WTC11 (cell line): ENCODE measurements at regions not wholly inside any gene's neighbourhood (a gene's known extent, or its start where the extent isn't known, plus 50 kb on each side); places are given as distances from the start of the nearest gene placed in this dataset.

Source experiments
- ATAC-seq: fragments of 200-7000 bp; cut with Tn5 transposase; 2 replicates; pipeline ENCODE4 v1.10.0; 2021; ENCODE audit warnings: mild to moderate bottlenecking, moderate library complexity
- CTCF ChIA-PET: fragments of 300-600 bp; sonication (Branson Sonifier 250); formaldehyde crosslinking; loops from one replicate; lab custom pipeline; 2021; ENCODE audit warnings: antibody characterized with exemption; lab: Charles Lee
- POLR2A ChIA-PET: fragments of 350-600 bp; sonication (Branson Sonifier 250); formaldehyde crosslinking; loops from one replicate; lab custom pipeline; 2021; ENCODE audit warnings: antibody characterized with exemption; lab: Charles Lee
- DNase-seq: peaks from one replicate; pipeline ENCODE4 v3.0.0; 2021; ENCODE audit warnings: low spot score
- H3K27ac Mint-ChIP-seq: 2 replicates; pipeline ENCODE4 v1.8.0; 2021; ENCODE audit warnings: mixed read lengths
- H3K27me3 Mint-ChIP-seq: 2 replicates; pipeline ENCODE4 v1.8.0; 2021; ENCODE audit warnings: low read depth, mild to moderate bottlenecking, moderate library complexity, mixed read lengths
- H3K36me3 Mint-ChIP-seq: 2 replicates; pipeline ENCODE4 v1.8.0; 2021; ENCODE audit warnings: mixed read lengths
- H3K4me1 Mint-ChIP-seq: 2 replicates; pipeline ENCODE4 v1.8.0; 2022; ENCODE audit warnings: mixed read lengths
- H3K4me3 Mint-ChIP-seq: 2 replicates; pipeline ENCODE4 v1.8.0; 2021; ENCODE audit warnings: mild to moderate bottlenecking, moderate library complexity, mixed read lengths
- H3K9me3 Mint-ChIP-seq: 2 replicates; pipeline ENCODE4 v1.8.0; 2021; ENCODE audit warnings: mixed read lengths
- ARID4B ChIP-seq: sonication (generic); formaldehyde crosslinking; IDR thresholded peaks from 2 replicates; pipeline ENCODE4 v1.8.0; 2023; ENCODE audit warnings: missing genetic modification reagents, mild to moderate bottlenecking, borderline replicate concordance
- ATF6 ChIP-seq: sonication (generic); formaldehyde crosslinking; IDR thresholded peaks from 2 replicates; pipeline ENCODE4 v1.8.1; 2023; ENCODE audit warnings: mild to moderate bottlenecking, missing genetic modification reagents
- CREM ChIP-seq: sonication (generic); formaldehyde crosslinking; IDR thresholded peaks from 2 replicates; pipeline ENCODE4 v1.8.1; 2022; ENCODE audit warnings: mild to moderate bottlenecking, missing genetic modification reagents, moderate library complexity
- E2F5 ChIP-seq: sonication (generic); formaldehyde crosslinking; IDR thresholded peaks from 2 replicates; pipeline ENCODE4 v1.8.1; 2022; ENCODE audit warnings: mild to moderate bottlenecking, moderate library complexity, missing genetic modification reagents
- NR2C2 ChIP-seq: sonication (generic); formaldehyde crosslinking; IDR thresholded peaks from 2 replicates; pipeline ENCODE4 v1.8.0; 2022; ENCODE audit warnings: mild to moderate bottlenecking, missing genetic modification reagents
- TCF7 ChIP-seq: sonication (generic); formaldehyde crosslinking; IDR thresholded peaks from 2 replicates; pipeline ENCODE4 v1.8.0; 2022; ENCODE audit warnings: mild to moderate bottlenecking, low read depth, missing genetic modification reagents, moderate library complexity
- ZBTB43 ChIP-seq: sonication (generic); formaldehyde crosslinking; IDR thresholded peaks from 2 replicates; pipeline ENCODE4 v1.8.1; 2023; ENCODE audit warnings: mild to moderate bottlenecking, missing genetic modification reagents
- ZNF396 ChIP-seq: fragments of 250-450 bp; sonication (Bioruptor Pico); IDR thresholded peaks from 2 replicates; pipeline ENCODE4 v1.8.0; 2021; ENCODE audit warnings: mild to moderate bottlenecking, moderate library complexity, borderline replicate concordance
- TF ChIP-seq, protein P1 (sequence below): sonication (generic); formaldehyde crosslinking; IDR thresholded peaks from 2 replicates; pipeline ENCODE4 v1.8.1; 2023; ENCODE audit warnings: mild to moderate bottlenecking, missing genetic modification reagents, borderline replicate concordance
- TF ChIP-seq, protein P2 (sequence below): fragments of 200-600 bp; IDR thresholded peaks from 2 replicates; pipeline ENCODE4 v1.8.0; 2022; ENCODE audit warnings: antibody characterized with exemption
- TF ChIP-seq, protein P3 (sequence below): sonication (generic); formaldehyde crosslinking; IDR thresholded peaks from 2 replicates; pipeline ENCODE4 v1.8.0; 2022; ENCODE audit warnings: mild to moderate bottlenecking, missing genetic modification reagents

- no peak; the same call in 1 of the 2 replicates for ATAC-seq
- peak overlapping the region; percentile 65; the same call in 1 of the 2 replicates for H3K27ac Mint-ChIP-seq
- peaks cover 8% of the 10 kb centered on the region for H3K9me3 Mint-ChIP-seq
- ChIA-PET CTCF (no interaction called here), POLR2A (interaction anchor here (0.6 kb wide), 1 partner anchor 14 kb away, joined by 3 read pairs; no protein-coding TSS in a partner anchor)
- no peaks in the 10 kb centered on the region for H3K27me3 Mint-ChIP-seq
- no peak for DNase-seq
- no peaks in the 10 kb centered on the region for H3K36me3 Mint-ChIP-seq
- peaks cover 25% of the 10 kb centered on the region for H3K4me1 Mint-ChIP-seq
- no peak overlapping the region for H3K4me3 Mint-ChIP-seq
- TF ChIP-seq, protein P1, sequence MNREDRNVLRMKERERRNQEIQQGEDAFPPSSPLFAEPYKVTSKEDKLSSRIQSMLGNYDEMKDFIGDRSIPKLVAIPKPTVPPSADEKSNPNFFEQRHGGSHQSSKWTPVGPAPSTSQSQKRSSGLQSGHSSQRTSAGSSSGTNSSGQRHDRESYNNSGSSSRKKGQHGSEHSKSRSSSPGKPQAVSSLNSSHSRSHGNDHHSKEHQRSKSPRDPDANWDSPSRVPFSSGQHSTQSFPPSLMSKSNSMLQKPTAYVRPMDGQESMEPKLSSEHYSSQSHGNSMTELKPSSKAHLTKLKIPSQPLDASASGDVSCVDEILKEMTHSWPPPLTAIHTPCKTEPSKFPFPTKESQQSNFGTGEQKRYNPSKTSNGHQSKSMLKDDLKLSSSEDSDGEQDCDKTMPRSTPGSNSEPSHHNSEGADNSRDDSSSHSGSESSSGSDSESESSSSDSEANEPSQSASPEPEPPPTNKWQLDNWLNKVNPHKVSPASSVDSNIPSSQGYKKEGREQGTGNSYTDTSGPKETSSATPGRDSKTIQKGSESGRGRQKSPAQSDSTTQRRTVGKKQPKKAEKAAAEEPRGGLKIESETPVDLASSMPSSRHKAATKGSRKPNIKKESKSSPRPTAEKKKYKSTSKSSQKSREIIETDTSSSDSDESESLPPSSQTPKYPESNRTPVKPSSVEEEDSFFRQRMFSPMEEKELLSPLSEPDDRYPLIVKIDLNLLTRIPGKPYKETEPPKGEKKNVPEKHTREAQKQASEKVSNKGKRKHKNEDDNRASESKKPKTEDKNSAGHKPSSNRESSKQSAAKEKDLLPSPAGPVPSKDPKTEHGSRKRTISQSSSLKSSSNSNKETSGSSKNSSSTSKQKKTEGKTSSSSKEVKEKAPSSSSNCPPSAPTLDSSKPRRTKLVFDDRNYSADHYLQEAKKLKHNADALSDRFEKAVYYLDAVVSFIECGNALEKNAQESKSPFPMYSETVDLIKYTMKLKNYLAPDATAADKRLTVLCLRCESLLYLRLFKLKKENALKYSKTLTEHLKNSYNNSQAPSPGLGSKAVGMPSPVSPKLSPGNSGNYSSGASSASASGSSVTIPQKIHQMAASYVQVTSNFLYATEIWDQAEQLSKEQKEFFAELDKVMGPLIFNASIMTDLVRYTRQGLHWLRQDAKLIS (CRISPR knock-in tag) = no peak
- TF ChIP-seq ATF6 (no peak), TCF7 (CRISPR knock-in tag) (no peak), ZNF396 (CRISPR knock-in tag) (no peak), ZBTB43 (no peak), NR2C2 (CRISPR knock-in tag) (no peak), ARID4B (CRISPR knock-in tag) (no peak), CREM (CRISPR knock-in tag) (no peak), E2F5 (CRISPR knock-in tag) (no peak)
- TF ChIP-seq, protein P2, sequence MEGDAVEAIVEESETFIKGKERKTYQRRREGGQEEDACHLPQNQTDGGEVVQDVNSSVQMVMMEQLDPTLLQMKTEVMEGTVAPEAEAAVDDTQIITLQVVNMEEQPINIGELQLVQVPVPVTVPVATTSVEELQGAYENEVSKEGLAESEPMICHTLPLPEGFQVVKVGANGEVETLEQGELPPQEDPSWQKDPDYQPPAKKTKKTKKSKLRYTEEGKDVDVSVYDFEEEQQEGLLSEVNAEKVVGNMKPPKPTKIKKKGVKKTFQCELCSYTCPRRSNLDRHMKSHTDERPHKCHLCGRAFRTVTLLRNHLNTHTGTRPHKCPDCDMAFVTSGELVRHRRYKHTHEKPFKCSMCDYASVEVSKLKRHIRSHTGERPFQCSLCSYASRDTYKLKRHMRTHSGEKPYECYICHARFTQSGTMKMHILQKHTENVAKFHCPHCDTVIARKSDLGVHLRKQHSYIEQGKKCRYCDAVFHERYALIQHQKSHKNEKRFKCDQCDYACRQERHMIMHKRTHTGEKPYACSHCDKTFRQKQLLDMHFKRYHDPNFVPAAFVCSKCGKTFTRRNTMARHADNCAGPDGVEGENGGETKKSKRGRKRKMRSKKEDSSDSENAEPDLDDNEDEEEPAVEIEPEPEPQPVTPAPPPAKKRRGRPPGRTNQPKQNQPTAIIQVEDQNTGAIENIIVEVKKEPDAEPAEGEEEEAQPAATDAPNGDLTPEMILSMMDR = no peak
- TF ChIP-seq, protein P3, sequence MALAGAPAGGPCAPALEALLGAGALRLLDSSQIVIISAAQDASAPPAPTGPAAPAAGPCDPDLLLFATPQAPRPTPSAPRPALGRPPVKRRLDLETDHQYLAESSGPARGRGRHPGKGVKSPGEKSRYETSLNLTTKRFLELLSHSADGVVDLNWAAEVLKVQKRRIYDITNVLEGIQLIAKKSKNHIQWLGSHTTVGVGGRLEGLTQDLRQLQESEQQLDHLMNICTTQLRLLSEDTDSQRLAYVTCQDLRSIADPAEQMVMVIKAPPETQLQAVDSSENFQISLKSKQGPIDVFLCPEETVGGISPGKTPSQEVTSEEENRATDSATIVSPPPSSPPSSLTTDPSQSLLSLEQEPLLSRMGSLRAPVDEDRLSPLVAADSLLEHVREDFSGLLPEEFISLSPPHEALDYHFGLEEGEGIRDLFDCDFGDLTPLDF (CRISPR knock-in tag) = no peak
Observed at GRCh38 chr7:88490874-88491273, 184.2 kb upstream of the STEAP4 start.
